GM12874 (cell line): ENCODE measurements at regions not wholly inside any gene's neighbourhood (a gene's known extent, or its start where the extent isn't known, plus 50 kb on each side); places are given as distances from the start of the nearest gene placed in this dataset.

ENCODE experiments used
- TF ChIP-seq, protein P1 (sequence below): IDR thresholded peaks from 2 replicates; pipeline ENCODE4 v1.5.1; 2011; ENCODE audit warnings: low read depth, mild to moderate bottlenecking, control low read depth, low read length, moderate library complexity; ENCODE audit not compliant: insufficient read depth

GRCh38 chr5:8766448-8766847, 779.4 kb downstream of the SEMA5A start:
- TF ChIP-seq, protein P1, sequence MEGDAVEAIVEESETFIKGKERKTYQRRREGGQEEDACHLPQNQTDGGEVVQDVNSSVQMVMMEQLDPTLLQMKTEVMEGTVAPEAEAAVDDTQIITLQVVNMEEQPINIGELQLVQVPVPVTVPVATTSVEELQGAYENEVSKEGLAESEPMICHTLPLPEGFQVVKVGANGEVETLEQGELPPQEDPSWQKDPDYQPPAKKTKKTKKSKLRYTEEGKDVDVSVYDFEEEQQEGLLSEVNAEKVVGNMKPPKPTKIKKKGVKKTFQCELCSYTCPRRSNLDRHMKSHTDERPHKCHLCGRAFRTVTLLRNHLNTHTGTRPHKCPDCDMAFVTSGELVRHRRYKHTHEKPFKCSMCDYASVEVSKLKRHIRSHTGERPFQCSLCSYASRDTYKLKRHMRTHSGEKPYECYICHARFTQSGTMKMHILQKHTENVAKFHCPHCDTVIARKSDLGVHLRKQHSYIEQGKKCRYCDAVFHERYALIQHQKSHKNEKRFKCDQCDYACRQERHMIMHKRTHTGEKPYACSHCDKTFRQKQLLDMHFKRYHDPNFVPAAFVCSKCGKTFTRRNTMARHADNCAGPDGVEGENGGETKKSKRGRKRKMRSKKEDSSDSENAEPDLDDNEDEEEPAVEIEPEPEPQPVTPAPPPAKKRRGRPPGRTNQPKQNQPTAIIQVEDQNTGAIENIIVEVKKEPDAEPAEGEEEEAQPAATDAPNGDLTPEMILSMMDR = no peak

DNA sequence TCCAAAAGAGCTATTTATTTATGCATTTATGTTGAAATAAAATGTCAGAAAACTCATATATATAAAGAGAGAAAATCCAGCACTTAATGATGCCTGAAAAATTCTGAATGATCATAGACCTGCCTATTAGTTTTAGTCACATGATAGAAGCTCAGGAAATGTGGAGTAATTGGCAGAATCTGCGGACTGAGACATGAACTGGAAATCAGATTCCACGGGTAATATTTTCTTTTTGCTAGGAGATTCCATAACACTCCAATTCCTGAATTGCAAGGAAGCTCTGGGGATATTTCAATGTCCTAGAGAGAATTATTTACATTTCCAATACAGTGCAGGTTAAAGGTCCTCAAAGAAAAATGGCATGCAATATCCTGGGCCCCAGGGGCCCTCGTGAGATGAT, 778.8 kb downstream of the SEMA5A start:
- TF ChIP-seq, protein P1 = no peak

GRCh38 chr5:8767746-8768145, 778.1 kb downstream of the SEMA5A start:
- TF ChIP-seq, protein P1 = no peak

DNA sequence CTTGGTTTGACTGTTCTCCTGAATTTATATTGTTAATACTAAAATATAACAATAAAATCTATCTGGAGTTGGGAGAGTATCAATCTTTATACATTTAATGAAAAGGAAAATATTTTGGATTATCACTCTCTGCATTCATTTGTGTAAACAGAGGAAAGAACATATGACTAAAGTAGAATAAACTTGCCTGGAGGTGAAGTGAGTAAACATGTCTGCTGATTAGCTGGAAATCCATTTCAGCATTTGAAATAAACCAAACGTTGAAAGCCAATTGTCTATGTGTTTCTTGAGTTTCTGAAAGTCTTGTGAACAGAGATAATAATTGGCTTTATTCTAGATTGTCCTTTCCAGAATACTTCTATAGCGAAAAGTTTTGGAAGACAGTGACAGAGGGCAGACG, 776.2 kb downstream of the SEMA5A start:
- TF ChIP-seq, protein P1 = no peak

- TF ChIP-seq, protein P1 = no peak
Observed at GRCh38 chr5:8770431-8770830, 775.4 kb downstream of the SEMA5A start.

DNA sequence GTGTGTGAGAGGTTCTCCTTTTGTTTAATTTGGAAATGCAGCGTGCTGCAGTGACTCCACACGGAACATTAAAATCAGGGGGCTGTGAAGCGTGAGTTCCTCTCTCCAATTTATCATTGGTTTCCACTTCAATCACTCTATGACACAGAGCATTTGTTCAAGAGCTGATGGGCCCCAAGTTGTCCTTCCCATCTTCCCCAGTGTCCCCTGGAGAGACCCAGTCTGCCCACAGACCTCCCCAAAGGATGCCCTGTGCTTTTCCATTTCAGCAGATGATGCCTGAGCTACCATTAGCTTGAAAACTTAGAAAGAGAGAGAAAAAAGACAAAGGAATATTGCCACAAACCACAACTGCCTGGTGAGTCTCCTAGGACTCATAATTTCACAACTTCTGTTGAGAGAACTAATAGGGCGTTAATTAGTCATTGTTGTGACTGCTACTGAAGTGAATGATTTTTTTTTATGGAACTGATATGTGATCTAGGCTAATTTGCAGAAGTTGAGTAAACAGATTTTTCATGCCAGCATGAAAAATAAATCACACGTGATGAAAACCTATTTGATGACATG, 772.7 kb downstream of the SEMA5A start:
- TF ChIP-seq, protein P1 = no peak

DNA sequence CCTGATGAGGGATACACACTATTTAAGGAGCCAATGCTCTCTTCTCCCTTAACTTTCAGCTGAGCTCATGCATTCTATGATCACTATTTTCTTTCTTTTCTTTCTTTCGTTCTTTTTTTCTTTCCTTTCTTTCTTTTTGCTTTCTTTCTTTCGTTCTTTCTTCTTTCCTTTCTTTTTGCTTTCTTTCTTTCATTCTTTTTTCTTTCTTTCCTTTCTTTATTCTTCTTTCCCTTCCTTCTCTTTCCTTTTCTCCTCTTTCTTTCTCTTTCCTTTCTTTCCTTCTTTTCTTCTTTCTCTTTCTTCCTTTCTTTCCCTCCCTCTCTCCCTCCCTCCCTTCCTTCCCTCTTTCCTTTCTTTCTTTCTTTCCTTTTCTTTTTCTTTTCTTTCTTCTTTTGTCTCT, 761.2 kb downstream of the SEMA5A start:
- TF ChIP-seq, protein P1 = no peak

- TF ChIP-seq, protein P1 = no peak
Observed at GRCh38 chr5:8788246-8788645, 757.6 kb downstream of the SEMA5A start.
